CD4-positive, alpha-beta T cell (primary cell): ENCODE measurements at regions not wholly inside any gene's neighbourhood (a gene's known extent, or its start where the extent isn't known, plus 50 kb on each side); places are given as distances from the start of the nearest gene placed in this dataset.

Experiments used
- ATAC-seq: fragments of 200-7000 bp; cut with Tn5 transposase; one replicate; pipeline ENCODE4 v1.10.0; 2022; ENCODE audit warnings: mild to moderate bottlenecking; ENCODE audit not compliant: poor library complexity
- CTCF ChIA-PET: fragments of 350-600 bp; sonication (Branson Sonifier 250); formaldehyde crosslinking; loops from one replicate; lab custom pipeline; 2021; ENCODE audit warnings: antibody characterized with exemption, inconsistent platforms; lab: Charles Lee
- POLR2A ChIA-PET: fragments of 350-600 bp; sonication (Branson Sonifier 250); formaldehyde crosslinking; loops from one replicate; lab custom pipeline; 2021; ENCODE audit warnings: antibody characterized with exemption, inconsistent platforms; lab: Charles Lee
- DNase-seq, 14 experiments: peaks; one replicate each; pipeline ENCODE4 v3.0.0-alpha.2; 2013 to 2020; ENCODE audit warnings: mixed read lengths in 2 of 14
- H3K27ac ChIP-seq, 2 donors: one replicate each; pipeline versions ENCODE4 v1.5.1 to v1.7.0; 2013; ENCODE audit warnings: low read length in 2 of 2, low read depth in 1 of 2, mild to moderate bottlenecking in 1 of 2
- H3K27me3 ChIP-seq, 2 experiments: 1 replicate in 1 of 2; 2 replicates in 1 of 2; pipeline versions ENCODE4 v1.6.1 to v1.7.0; 2013; ENCODE audit warnings: low read length in 2 of 2, control low read depth in 1 of 2, mild to moderate bottlenecking in 1 of 2, moderate library complexity in 1 of 2; ENCODE audit not compliant: insufficient read depth in 2 of 2, control insufficient read depth in 1 of 2
- H3K36me3 ChIP-seq: one replicate; pipeline ENCODE4 v1.6.1; 2013; ENCODE audit warnings: low read length, control low read depth; ENCODE audit not compliant: insufficient read depth
- H3K4me1 ChIP-seq: one replicate; pipeline ENCODE4 v1.6.1; 2013; ENCODE audit warnings: low read length, control low read depth; ENCODE audit not compliant: insufficient read depth
- H3K4me3 ChIP-seq: one replicate; pipeline ENCODE4 v1.5.1; 2013; ENCODE audit warnings: mild to moderate bottlenecking, low read length, moderate library complexity
- H3K9me3 ChIP-seq, 2 experiments: 1 replicate in 1 of 2; 2 replicates in 1 of 2; pipeline versions ENCODE4 v1.6.1 to v1.7.0; 2013; ENCODE audit warnings: low read length in 2 of 2, mild to moderate bottlenecking in 2 of 2, control low read depth in 1 of 2, moderate library complexity in 1 of 2; ENCODE audit not compliant: control insufficient read depth in 1 of 2, insufficient read depth in 1 of 2
- H3K27ac Mint-ChIP-seq: one replicate; pipeline ENCODE4 v1.8.0; 2020; ENCODE audit warnings: mixed read lengths
- H3K27me3 Mint-ChIP-seq: one replicate; pipeline ENCODE4 v1.8.0; 2021; ENCODE audit warnings: mixed read lengths
- H3K36me3 Mint-ChIP-seq: one replicate; pipeline ENCODE4 v1.8.0; 2021; ENCODE audit warnings: low read depth, mixed read lengths
- H3K4me1 Mint-ChIP-seq: one replicate; pipeline ENCODE4 v1.8.0; 2021; ENCODE audit warnings: low read depth, mixed read lengths
- H3K4me3 Mint-ChIP-seq: one replicate; pipeline ENCODE4 v1.8.0; 2020; ENCODE audit warnings: mild to moderate bottlenecking, mixed read lengths
- H3K9me3 Mint-ChIP-seq: one replicate; pipeline ENCODE4 v1.8.0; 2020; ENCODE audit warnings: mixed read lengths
- intact Hi-C, 2 experiments: fragments of 100-400 bp; cut with DNase I in 1 of 2; cut with micrococcal nuclease in 1 of 2; formaldehyde crosslinking; loops; one replicate each; pipeline versions ENCODE4 v1.15.1 to v1.9.0; 2023 to 2025; cut with DNase I, micrococcal nuclease
- TF ChIP-seq, protein P1 (sequence below): fragments of 200-600 bp; IDR thresholded peaks from one replicate; pipeline ENCODE4 v1.8.0; 2022; ENCODE audit warnings: antibody characterized with exemption, mild to moderate bottlenecking

GRCh38 chr3:16055606-16056211, 118.8 kb upstream of the GALNT15 start:
- TF ChIP-seq, protein P1, sequence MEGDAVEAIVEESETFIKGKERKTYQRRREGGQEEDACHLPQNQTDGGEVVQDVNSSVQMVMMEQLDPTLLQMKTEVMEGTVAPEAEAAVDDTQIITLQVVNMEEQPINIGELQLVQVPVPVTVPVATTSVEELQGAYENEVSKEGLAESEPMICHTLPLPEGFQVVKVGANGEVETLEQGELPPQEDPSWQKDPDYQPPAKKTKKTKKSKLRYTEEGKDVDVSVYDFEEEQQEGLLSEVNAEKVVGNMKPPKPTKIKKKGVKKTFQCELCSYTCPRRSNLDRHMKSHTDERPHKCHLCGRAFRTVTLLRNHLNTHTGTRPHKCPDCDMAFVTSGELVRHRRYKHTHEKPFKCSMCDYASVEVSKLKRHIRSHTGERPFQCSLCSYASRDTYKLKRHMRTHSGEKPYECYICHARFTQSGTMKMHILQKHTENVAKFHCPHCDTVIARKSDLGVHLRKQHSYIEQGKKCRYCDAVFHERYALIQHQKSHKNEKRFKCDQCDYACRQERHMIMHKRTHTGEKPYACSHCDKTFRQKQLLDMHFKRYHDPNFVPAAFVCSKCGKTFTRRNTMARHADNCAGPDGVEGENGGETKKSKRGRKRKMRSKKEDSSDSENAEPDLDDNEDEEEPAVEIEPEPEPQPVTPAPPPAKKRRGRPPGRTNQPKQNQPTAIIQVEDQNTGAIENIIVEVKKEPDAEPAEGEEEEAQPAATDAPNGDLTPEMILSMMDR: no peak
- DNase-seq (no peak), ATAC-seq (no peak)
- no peaks in the 10 kb centered on the region for H3K4me1 ChIP-seq
- Mint-ChIP-seq H3K27ac (no peak overlapping the region), H3K4me1 (no peaks in the 10 kb centered on the region), H3K27me3 (peaks cover 5% of the 10 kb centered on the region), H3K9me3 (no peaks in the 10 kb centered on the region), H3K4me3 (no peak overlapping the region), H3K36me3 (no peaks in the 10 kb centered on the region)
- ChIA-PET CTCF (no interaction called here), POLR2A (no interaction called here)
- no peaks in the 10 kb centered on the region for H3K27me3 ChIP-seq
- intact Hi-C loops: no loop called here
- no peaks in the 10 kb centered on the region for H3K36me3 ChIP-seq
- H3K27ac ChIP-seq: no peak overlapping the region
- no peaks in the 10 kb centered on the region for H3K9me3 ChIP-seq
- H3K4me3 ChIP-seq: no peak overlapping the region

DNA sequence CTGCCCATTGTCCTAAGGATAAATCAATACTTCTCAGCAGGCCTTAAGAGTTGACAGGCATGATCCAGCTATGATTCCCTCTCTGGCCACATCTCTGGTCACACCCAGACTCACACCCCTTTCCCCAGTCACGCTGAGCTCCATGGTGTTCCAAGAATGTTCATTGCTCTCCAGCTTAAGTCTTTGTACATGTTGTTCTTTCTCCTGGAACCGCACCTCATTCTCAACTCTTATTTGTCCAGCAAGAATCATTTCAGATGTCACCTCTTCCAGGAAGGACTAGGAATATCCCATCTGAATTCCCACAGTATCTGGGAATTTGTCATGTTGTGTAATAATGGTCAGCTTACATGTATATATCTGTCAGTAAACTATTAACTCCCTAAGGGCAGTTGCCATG, 118.3 kb upstream of the GALNT15 start:
- CTCF ChIA-PET: no interaction called here
- Histone ChIP-seq H3K9me3 (no peaks in the 10 kb centered on the region), H3K4me1 (no peaks in the 10 kb centered on the region), H3K36me3 (no peaks in the 10 kb centered on the region), H3K27ac (no peak overlapping the region), H3K4me3 (no peak overlapping the region), H3K27me3 (no peaks in the 10 kb centered on the region)
- TF ChIP-seq, protein P1: no peak
- Mint-ChIP-seq H3K36me3 (no peaks in the 10 kb centered on the region), H3K27me3 (peaks cover 5% of the 10 kb centered on the region), H3K4me3 (no peak overlapping the region), H3K4me1 (no peaks in the 10 kb centered on the region), H3K27ac (no peak overlapping the region), H3K9me3 (no peaks in the 10 kb centered on the region)
- POLR2A ChIA-PET: no interaction called here
- intact Hi-C loops: no loop called here
- ATAC-seq (no peak), DNase-seq (no peak)

GRCh38 chr3:16058521-16058920, 116.0 kb upstream of the GALNT15 start:
- H3K36me3 ChIP-seq: no peaks in the 10 kb centered on the region
- H3K4me3 ChIP-seq: no peak overlapping the region
- H3K27me3 ChIP-seq: no peaks in the 10 kb centered on the region
- no peak overlapping the region for H3K27ac Mint-ChIP-seq
- ATAC-seq (no peak), DNase-seq (no peak)
- no peaks in the 10 kb centered on the region for H3K9me3 Mint-ChIP-seq
- no peak overlapping the region for H3K4me3 Mint-ChIP-seq
- H3K4me1 ChIP-seq: no peaks in the 10 kb centered on the region
- no peak overlapping the region for H3K27ac ChIP-seq
- no peaks in the 10 kb centered on the region for H3K9me3 ChIP-seq
- no peaks in the 10 kb centered on the region for H3K36me3 Mint-ChIP-seq
- H3K27me3 Mint-ChIP-seq: peaks cover 13% of the 10 kb centered on the region
- intact Hi-C loops: no loop called here
- ChIA-PET POLR2A (no interaction called here), CTCF (no interaction called here)
- TF ChIP-seq, protein P1: no peak
- H3K4me1 Mint-ChIP-seq: no peaks in the 10 kb centered on the region
